Osteoblast (primary cell): ENCODE measurements at regions not wholly inside any gene's neighbourhood (a gene's known extent, or its start where the extent isn't known, plus 50 kb on each side); places are given as distances from the start of the nearest gene placed in this dataset.

Experiments
- DNase-seq: peaks from one replicate; pipeline ENCODE4 v3.0.0; 2011; ENCODE audit warnings: low spot score, mixed read lengths; ENCODE audit not compliant: insufficient read length; ENCODE audit errors: missing footprints
- H2AFZ ChIP-seq: 2 replicates; pipeline ENCODE4 v1.6.0; 2011; ENCODE audit warnings: mild to moderate bottlenecking, low read length
- H3K27ac ChIP-seq: 2 replicates; pipeline ENCODE4 v1.5.1; 2011; ENCODE audit warnings: mild to moderate bottlenecking, low read depth, low read length, moderate library complexity
- H3K27me3 ChIP-seq: 2 replicates; pipeline ENCODE4 v1.6.0; 2012; ENCODE audit warnings: mild to moderate bottlenecking, control low read depth, inconsistent platforms, low read length, moderate library complexity; ENCODE audit not compliant: insufficient read depth
- H3K36me3 ChIP-seq: 2 replicates; pipeline ENCODE4 v1.5.1; 2011; ENCODE audit warnings: mild to moderate bottlenecking, low read length, control low read depth, moderate library complexity; ENCODE audit not compliant: insufficient read depth
- H3K4me1 ChIP-seq: 2 replicates; pipeline ENCODE4 v1.5.1; 2011; ENCODE audit warnings: mild to moderate bottlenecking, low read length, control low read depth, moderate library complexity; ENCODE audit not compliant: insufficient read depth
- H3K4me2 ChIP-seq: 2 replicates; pipeline ENCODE4 v1.6.0; 2011; ENCODE audit warnings: mild to moderate bottlenecking, low read length; ENCODE audit not compliant: insufficient read depth
- H3K4me3 ChIP-seq: fragments of 200-600 bp; sonication (generic); 3 replicates; pipeline ENCODE4 v1.5.1; 2012; ENCODE audit warnings: mild to moderate bottlenecking, low read length, inconsistent platforms; ENCODE audit not compliant: insufficient read depth
- H3K79me2 ChIP-seq: 2 replicates; pipeline ENCODE4 v1.6.0; 2012; ENCODE audit warnings: mild to moderate bottlenecking, low read length, control low read depth, inconsistent platforms; ENCODE audit not compliant: insufficient read depth
- H3K9me3 ChIP-seq: 2 replicates; pipeline ENCODE4 v1.5.1; 2011; ENCODE audit warnings: low read depth, low read length, control low read depth
- H4K20me1 ChIP-seq: 2 replicates; pipeline ENCODE4 v1.6.0; 2012; ENCODE audit warnings: mild to moderate bottlenecking, low read length, control low read depth; ENCODE audit not compliant: insufficient read depth
- CTCF ChIP-seq: IDR thresholded peaks from 2 replicates; pipeline ENCODE4 v1.5.1; 2011; ENCODE audit warnings: mild to moderate bottlenecking, low read depth, low read length, moderate library complexity; ENCODE audit errors: extremely low read depth

- no peak overlapping the region for H3K4me2 ChIP-seq
- no peak overlapping the region for H3K4me3 ChIP-seq
- no peak for DNase-seq
- peak overlapping the region; percentile 81 for H2AFZ ChIP-seq
- H3K79me2 ChIP-seq = no peaks in the 10 kb centered on the region
- H3K36me3 ChIP-seq = no peaks in the 10 kb centered on the region
- H3K4me1 ChIP-seq = no peaks in the 10 kb centered on the region
- no peak overlapping the region for H3K27ac ChIP-seq
- H3K27me3 ChIP-seq = no peaks in the 10 kb centered on the region
- H4K20me1 ChIP-seq = no peaks in the 10 kb centered on the region
- no peak for TF ChIP-seq CTCF
- H3K9me3 ChIP-seq = no peaks in the 10 kb centered on the region
These were observed 71.3 kb downstream of the DUSP6 start for GRCh38 chr12:89280833-89281538.

- Histone ChIP-seq H4K20me1 (no peaks in the 10 kb centered on the region), H3K9me3 (no peaks in the 10 kb centered on the region), H3K27ac (no peak overlapping the region), H2AFZ (no peak overlapping the region), H3K4me3 (no peak overlapping the region), H3K4me2 (no peak overlapping the region), H3K27me3 (no peaks in the 10 kb centered on the region), H3K4me1 (no peaks in the 10 kb centered on the region), H3K79me2 (no peaks in the 10 kb centered on the region), H3K36me3 (no peaks in the 10 kb centered on the region)
- DNase-seq = no peak
- TF ChIP-seq CTCF = no peak
These were observed 72.8 kb downstream of the DUSP6 start for GRCh38 chr12:89279499-89279898.

- Histone ChIP-seq H3K79me2 (no peaks in the 10 kb centered on the region), H4K20me1 (no peaks in the 10 kb centered on the region), H3K4me3 (no peak overlapping the region), H3K9me3 (no peaks in the 10 kb centered on the region), H3K36me3 (no peaks in the 10 kb centered on the region), H3K4me1 (no peaks in the 10 kb centered on the region), H3K27me3 (no peaks in the 10 kb centered on the region), H3K27ac (no peak overlapping the region), H3K4me2 (no peak overlapping the region), H2AFZ (peak overlapping the region; percentile 7)
- TF ChIP-seq CTCF = no peak
- no peak for DNase-seq
These were observed 73.4 kb downstream of the DUSP6 start for GRCh38 chr12:89278862-89279261.

GRCh38 chr12:89278169-89278568 is 74.1 kb downstream of the DUSP6 start:
- H3K4me3 ChIP-seq = no peak overlapping the region
- no peaks in the 10 kb centered on the region for H3K4me1 ChIP-seq
- TF ChIP-seq CTCF = no peak
- H3K36me3 ChIP-seq = no peaks in the 10 kb centered on the region
- no peak overlapping the region for H3K4me2 ChIP-seq
- H2AFZ ChIP-seq = no peak overlapping the region
- H3K9me3 ChIP-seq = no peaks in the 10 kb centered on the region
- no peaks in the 10 kb centered on the region for H3K79me2 ChIP-seq
- DNase-seq = no peak
- H4K20me1 ChIP-seq = no peaks in the 10 kb centered on the region
- H3K27me3 ChIP-seq = no peaks in the 10 kb centered on the region
- H3K27ac ChIP-seq = no peak overlapping the region
